AG10803 (cell line): ENCODE measurements at regions not wholly inside any gene's neighbourhood (a gene's known extent, or its start where the extent isn't known, plus 50 kb on each side); places are given as distances from the start of the nearest gene placed in this dataset.

ENCODE experiments used
- DNase-seq: peaks from one replicate; pipeline ENCODE4 v3.0.0; 2010; ENCODE audit warnings: low read depth
- H3K4me3 ChIP-seq: 2 replicates; pipeline ENCODE4 v1.5.1; 2011; ENCODE audit warnings: mild to moderate bottlenecking, low read length, control low read depth
- TF ChIP-seq, protein P1 (sequence below): conservative IDR thresholded peaks from 2 replicates; pipeline ENCODE4 v1.5.1; 2011; ENCODE audit warnings: mild to moderate bottlenecking, low read length, control low read depth, inconsistent platforms

GRCh38 chr9:103139891-103140290, 144.8 kb downstream of the CYLC2 start:
- H3K4me3 ChIP-seq: no peak overlapping the region
- DNase-seq: no peak
- TF ChIP-seq, protein P1, sequence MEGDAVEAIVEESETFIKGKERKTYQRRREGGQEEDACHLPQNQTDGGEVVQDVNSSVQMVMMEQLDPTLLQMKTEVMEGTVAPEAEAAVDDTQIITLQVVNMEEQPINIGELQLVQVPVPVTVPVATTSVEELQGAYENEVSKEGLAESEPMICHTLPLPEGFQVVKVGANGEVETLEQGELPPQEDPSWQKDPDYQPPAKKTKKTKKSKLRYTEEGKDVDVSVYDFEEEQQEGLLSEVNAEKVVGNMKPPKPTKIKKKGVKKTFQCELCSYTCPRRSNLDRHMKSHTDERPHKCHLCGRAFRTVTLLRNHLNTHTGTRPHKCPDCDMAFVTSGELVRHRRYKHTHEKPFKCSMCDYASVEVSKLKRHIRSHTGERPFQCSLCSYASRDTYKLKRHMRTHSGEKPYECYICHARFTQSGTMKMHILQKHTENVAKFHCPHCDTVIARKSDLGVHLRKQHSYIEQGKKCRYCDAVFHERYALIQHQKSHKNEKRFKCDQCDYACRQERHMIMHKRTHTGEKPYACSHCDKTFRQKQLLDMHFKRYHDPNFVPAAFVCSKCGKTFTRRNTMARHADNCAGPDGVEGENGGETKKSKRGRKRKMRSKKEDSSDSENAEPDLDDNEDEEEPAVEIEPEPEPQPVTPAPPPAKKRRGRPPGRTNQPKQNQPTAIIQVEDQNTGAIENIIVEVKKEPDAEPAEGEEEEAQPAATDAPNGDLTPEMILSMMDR: no peak

DNA sequence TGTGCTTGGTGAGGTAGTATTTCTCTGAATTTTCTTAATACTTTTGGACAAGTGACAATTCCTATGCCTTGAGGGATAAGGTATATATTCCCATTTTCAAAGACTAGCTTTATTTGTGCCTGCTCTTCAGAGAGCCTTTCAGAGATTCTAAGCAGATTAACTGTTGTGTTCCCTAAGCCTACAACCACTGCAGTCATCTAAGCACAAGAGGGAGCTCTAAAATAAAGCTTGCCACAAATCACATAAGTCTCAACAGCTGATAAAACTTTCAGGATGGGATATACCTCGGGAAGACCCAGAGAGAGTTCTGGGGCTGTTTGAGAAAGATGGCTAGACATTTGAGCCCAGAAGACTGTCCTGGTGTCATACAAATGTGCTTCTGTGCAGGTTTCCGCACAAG, 157.3 kb downstream of the CYLC2 start:
- no peak for DNase-seq
- TF ChIP-seq, protein P1: no peak
- no peak overlapping the region for H3K4me3 ChIP-seq

GRCh38 chr9:103167530-103167929, 172.4 kb downstream of the CYLC2 start:
- TF ChIP-seq, protein P1: no peak
- no peak overlapping the region for H3K4me3 ChIP-seq
- DNase-seq: no peak

- no peak overlapping the region for H3K4me3 ChIP-seq
- no peak for DNase-seq
- TF ChIP-seq, protein P1: no peak
Measured at GRCh38 chr9:103168254-103168653, 173.1 kb downstream of the CYLC2 start.

DNA sequence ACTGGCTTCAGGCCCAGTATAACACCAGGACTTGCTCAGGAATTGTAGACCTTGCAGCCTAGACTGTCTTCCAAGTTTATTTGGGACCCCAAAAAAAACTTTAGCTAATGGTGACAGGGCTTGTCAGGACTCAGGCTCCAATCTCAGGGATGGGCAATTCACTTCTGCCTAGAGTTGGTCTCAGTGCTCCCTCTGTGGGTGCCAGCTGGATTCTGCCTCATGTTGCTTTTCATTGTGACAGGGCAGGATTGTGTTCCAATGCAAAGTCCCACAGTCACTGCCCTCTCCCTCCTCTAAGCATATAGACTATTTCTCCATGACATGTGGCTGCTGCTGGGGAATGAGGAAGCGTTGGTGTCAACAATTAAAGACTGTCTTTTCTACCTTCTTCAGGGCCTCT, 174.7 kb downstream of the CYLC2 start:
- TF ChIP-seq, protein P1: no peak
- DNase-seq: no peak
- no peak overlapping the region for H3K4me3 ChIP-seq

GRCh38 chr9:103183701-103184171, 188.6 kb downstream of the CYLC2 start:
- TF ChIP-seq, protein P1: no peak
- no peak for DNase-seq
- H3K4me3 ChIP-seq: no peak overlapping the region

GRCh38 chr9:103186959-103187358, 191.8 kb downstream of the CYLC2 start:
- TF ChIP-seq, protein P1: no peak
- H3K4me3 ChIP-seq: no peak overlapping the region
- DNase-seq: no peak
